ENCODE measurements at regions not wholly inside any gene's neighbourhood (a gene's known extent, or its start where the extent isn't known, plus 50 kb on each side); places are given as distances from the start of the nearest gene placed in this dataset.

GRCh38 chr1:82091729-82092128 lies 291.0 kb downstream of the ADGRL2 start:
- Histone ChIP-seq H4K5ac (ENCODE audit: low read depth, low read length) (no peak overlapping the region), H3K9me1 (ENCODE audit: insufficient read depth, low read length) (no peaks in the 10 kb centered on the region), H2BK5ac (ENCODE audit: low read depth, low read length, poor library complexity, severe bottlenecking) (no peak overlapping the region), H2AK9ac (replicated peaks; ENCODE audit: low read depth, low read length, poor library complexity) (no peak overlapping the region), H3K4ac (ENCODE audit: low read depth, low read length) (no peak overlapping the region), H2BK120ac (ENCODE audit: low read depth, low read length) (no peak overlapping the region), H4K8ac (ENCODE audit: low read depth in 2 of 2, low read length in 2 of 2) (no peak overlapping the region), H2BK20ac (ENCODE audit: low read depth, low read length) (no peak overlapping the region), H3K56ac (ENCODE audit: extremely low read depth, insufficient read depth, low read length) (no peak overlapping the region), H3K27me3 (ENCODE audit: control insufficient read depth, insufficient read depth, low read length) (no peaks in the 10 kb centered on the region), H4K91ac (ENCODE audit: insufficient read depth, low read depth, low read length) (no peak overlapping the region), H2BK15ac (ENCODE audit: low read depth, low read length) (no peak overlapping the region), H3K4me1 (ENCODE audit: control insufficient read depth, insufficient read depth, low read length) (no peaks in the 10 kb centered on the region), H4K20me1 (ENCODE audit: insufficient read depth, low read length) (no peaks in the 10 kb centered on the region), H3K18ac (ENCODE audit: low read depth, low read length) (no peak overlapping the region), H3K23ac (ENCODE audit: low read depth, low read length) (no peak overlapping the region), H3K4me2 (ENCODE audit: low read depth, low read length) (no peak overlapping the region), H3K9me3 (ENCODE audit: control insufficient read depth, insufficient read depth, low read length) (no peaks in the 10 kb centered on the region), H3K9ac (ENCODE audit: low read depth, low read length) (no peak overlapping the region), H2AK5ac (ENCODE audit: low read depth, low read length) (no peak overlapping the region), H3K36me3 (ENCODE audit: control insufficient read depth, insufficient read depth, low read length) (no peaks in the 10 kb centered on the region), H3K4me3 (ENCODE audit: insufficient read depth, low read depth, low read length) (no peak overlapping the region), H3K79me1 (ENCODE audit: low read depth in 1 of 2, low read length in 2 of 2) (no peaks in the 10 kb centered on the region), H3K27ac (ENCODE audit: insufficient read depth, low read length) (no peak overlapping the region), H2AFZ (replicated peaks; ENCODE audit: low read length, poor library complexity) (no peak overlapping the region), H3K14ac (replicated peaks; ENCODE audit: low read depth, low read length) (no peak overlapping the region)
- in situ Hi-C loops (cut with MboI; ENCODE audit: low sequenced_read_pairs) (no loop called here), intact Hi-C loops (cut with micrococcal nuclease) (no loop called here), dilution Hi-C loops (cut with HindIII; ENCODE audit: low sequenced_read_pairs, unreplicated experiment) (no loop called here)
- POLR2A ChIA-PET (ENCODE audit: unreplicated experiment): no interaction called here
- TF ChIP-seq, protein P1, sequence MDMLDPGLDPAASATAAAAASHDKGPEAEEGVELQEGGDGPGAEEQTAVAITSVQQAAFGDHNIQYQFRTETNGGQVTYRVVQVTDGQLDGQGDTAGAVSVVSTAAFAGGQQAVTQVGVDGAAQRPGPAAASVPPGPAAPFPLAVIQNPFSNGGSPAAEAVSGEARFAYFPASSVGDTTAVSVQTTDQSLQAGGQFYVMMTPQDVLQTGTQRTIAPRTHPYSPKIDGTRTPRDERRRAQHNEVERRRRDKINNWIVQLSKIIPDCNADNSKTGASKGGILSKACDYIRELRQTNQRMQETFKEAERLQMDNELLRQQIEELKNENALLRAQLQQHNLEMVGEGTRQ (IDR thresholded peaks at IDR 0.05; ENCODE audit: low read depth, low read length): no peak
- TF ChIP-seq RFX5 (IDR thresholded peaks at IDR 0.05; ENCODE audit: low read depth, low read length) (no peak), FOS (IDR thresholded peaks at IDR 0.05; ENCODE audit: low read depth, low read length) (no peak), MAZ (IDR thresholded peaks at IDR 0.05; ENCODE audit: borderline replicate concordance, low read depth, low read length) (no peak), RAD21 (IDR thresholded peaks at IDR 0.05; ENCODE audit: low read length) (no peak), CHD1 (IDR thresholded peaks at IDR 0.05; ENCODE audit: low read depth, low read length) (no peak), MAFK (IDR thresholded peaks at IDR 0.05; ENCODE audit: low read depth, low read length) (no peak), SMC3 (IDR thresholded peaks at IDR 0.05; ENCODE audit: low read depth, low read length) (no peak), BHLHE40 (IDR thresholded peaks at IDR 0.05; ENCODE audit: low read depth, low read length) (no peak), MXI1 (IDR thresholded peaks at IDR 0.05; ENCODE audit: borderline replicate concordance, low read depth, low read length) (no peak), POLR2A (IDR thresholded peaks at IDR 0.05; ENCODE audit: low read depth, low read length) (no peak), CEBPB (IDR thresholded peaks at IDR 0.05; ENCODE audit: low read depth, low read length) (no peak)
- TF ChIP-seq, protein P2, sequence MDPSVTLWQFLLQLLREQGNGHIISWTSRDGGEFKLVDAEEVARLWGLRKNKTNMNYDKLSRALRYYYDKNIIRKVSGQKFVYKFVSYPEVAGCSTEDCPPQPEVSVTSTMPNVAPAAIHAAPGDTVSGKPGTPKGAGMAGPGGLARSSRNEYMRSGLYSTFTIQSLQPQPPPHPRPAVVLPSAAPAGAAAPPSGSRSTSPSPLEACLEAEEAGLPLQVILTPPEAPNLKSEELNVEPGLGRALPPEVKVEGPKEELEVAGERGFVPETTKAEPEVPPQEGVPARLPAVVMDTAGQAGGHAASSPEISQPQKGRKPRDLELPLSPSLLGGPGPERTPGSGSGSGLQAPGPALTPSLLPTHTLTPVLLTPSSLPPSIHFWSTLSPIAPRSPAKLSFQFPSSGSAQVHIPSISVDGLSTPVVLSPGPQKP (IDR thresholded peaks at IDR 0.05; ENCODE audit: borderline replicate concordance, low read depth, low read length): no peak
- TF ChIP-seq, protein P3, sequence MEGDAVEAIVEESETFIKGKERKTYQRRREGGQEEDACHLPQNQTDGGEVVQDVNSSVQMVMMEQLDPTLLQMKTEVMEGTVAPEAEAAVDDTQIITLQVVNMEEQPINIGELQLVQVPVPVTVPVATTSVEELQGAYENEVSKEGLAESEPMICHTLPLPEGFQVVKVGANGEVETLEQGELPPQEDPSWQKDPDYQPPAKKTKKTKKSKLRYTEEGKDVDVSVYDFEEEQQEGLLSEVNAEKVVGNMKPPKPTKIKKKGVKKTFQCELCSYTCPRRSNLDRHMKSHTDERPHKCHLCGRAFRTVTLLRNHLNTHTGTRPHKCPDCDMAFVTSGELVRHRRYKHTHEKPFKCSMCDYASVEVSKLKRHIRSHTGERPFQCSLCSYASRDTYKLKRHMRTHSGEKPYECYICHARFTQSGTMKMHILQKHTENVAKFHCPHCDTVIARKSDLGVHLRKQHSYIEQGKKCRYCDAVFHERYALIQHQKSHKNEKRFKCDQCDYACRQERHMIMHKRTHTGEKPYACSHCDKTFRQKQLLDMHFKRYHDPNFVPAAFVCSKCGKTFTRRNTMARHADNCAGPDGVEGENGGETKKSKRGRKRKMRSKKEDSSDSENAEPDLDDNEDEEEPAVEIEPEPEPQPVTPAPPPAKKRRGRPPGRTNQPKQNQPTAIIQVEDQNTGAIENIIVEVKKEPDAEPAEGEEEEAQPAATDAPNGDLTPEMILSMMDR (conservative IDR thresholded peaks at IDR 0.05; ENCODE audit: low read depth, low read length): no peak
- DNase-seq (no peak), ATAC-seq (ENCODE audit: low read depth) (no peak)
- BruUV-seq (replicated peaks): no TSS peak
- CTCF ChIA-PET: no interaction called here
- no CpG with 5 or more reads among the region's 2 CpGs for WGBS, 2 experiments (ENCODE audit: extremely low coverage in 2 of 2, insufficient read length in 1 of 2)
